ENCODE measurements at regions not wholly inside any gene's neighbourhood (a gene's known extent, or its start where the extent isn't known, plus 50 kb on each side); places are given as distances from the start of the nearest gene placed in this dataset.

- DNase-seq (ENCODE audit: low read depth in 1 of 2, low spot score in 1 of 2) (no peak), FAIRE-seq (no peak), ATAC-seq (no peak)
- Histone ChIP-seq H3K9me3 (peaks cover 38% of the 10 kb centered on the region), H3K4me2 (no peak overlapping the region), H3K4me1 (no peaks in the 10 kb centered on the region), H3K4me3 (no peak overlapping the region), H3K27ac (no peak overlapping the region)
- 13% methylated on average over 1 of the region's 1 CpG for WGBS (ENCODE audit: missing lambda C conversion rate)
- TF ChIP-seq MAFK (IDR thresholded peaks at IDR 0.05; ENCODE audit: partially characterized antibody) (no peak), POLR2A (IDR thresholded peaks at IDR 0.05; ENCODE audit: low read length) (no peak), RAD21 (conservative IDR thresholded peaks at IDR 0.05 in 1 of 2, IDR thresholded peaks at IDR 0.05 in 1 of 2) (no peak), SMC3 (IDR thresholded peaks at IDR 0.05) (no peak), EP300 (IDR thresholded peaks at IDR 0.05) (no peak), CBX2 (IDR thresholded peaks at IDR 0.05; ENCODE audit: borderline replicate concordance, low read depth) (no peak), E2F6 (IDR thresholded peaks at IDR 0.05; ENCODE audit: borderline replicate concordance, low read depth) (no peak), BCL3 (IDR thresholded peaks at IDR 0.05) (no peak), MAZ (IDR thresholded peaks at IDR 0.05; ENCODE audit: borderline replicate concordance, low read depth, low read length) (no peak), EHF (CRISPR knock-in tag; IDR thresholded peaks at IDR 0.05) (no peak), CHD2 (IDR thresholded peaks at IDR 0.05; ENCODE audit: low read length, partially characterized antibody) (no peak), HOXB5 (CRISPR knock-in tag; IDR thresholded peaks at IDR 0.05) (no peak), KDM5A (IDR thresholded peaks at IDR 0.05) (no peak), NPAS2 (CRISPR knock-in tag; IDR thresholded peaks at IDR 0.05; ENCODE audit: borderline replicate concordance) (no peak), PHF8 (IDR thresholded peaks at IDR 0.05; ENCODE audit: borderline replicate concordance, low read depth) (no peak), CTCF (IDR thresholded peaks at IDR 0.05) (no peak)
- ChIA-PET POLR2A (no interaction called here), CTCF (no interaction called here)
These were observed 791.1 kb upstream of the ALCAM start for GRCh38 chr3:104575634-104576033.

GRCh38 chr3:104578558-104578957, 788.2 kb upstream of the ALCAM start:
- Histone ChIP-seq H3K4me2 (no peak overlapping the region), H3K9me3 (peaks cover 38% of the 10 kb centered on the region), H3K4me1 (no peaks in the 10 kb centered on the region), H3K27ac (no peak overlapping the region), H3K4me3 (no peak overlapping the region)
- FAIRE-seq (no peak), DNase-seq (ENCODE audit: low read depth in 1 of 2, low spot score in 1 of 2) (no peak), ATAC-seq (no peak)
- POLR2A ChIA-PET, result no interaction called here
- TF ChIP-seq REST (IDR thresholded peaks at IDR 0.05), result no peak
- TF ChIP-seq POLR2A (IDR thresholded peaks at IDR 0.05; ENCODE audit: low read length), result no peak
- no peak for TF ChIP-seq CHD4 (IDR thresholded peaks at IDR 0.05; ENCODE audit: borderline replicate concordance)
- TF ChIP-seq ATOH8 (CRISPR knock-in tag; IDR thresholded peaks at IDR 0.05; ENCODE audit: low read depth), result no peak
- no peak for TF ChIP-seq HOXB13 (CRISPR knock-in tag; IDR thresholded peaks at IDR 0.05; ENCODE audit: low read depth)
- no peak for TF ChIP-seq HOXA7 (CRISPR knock-in tag; IDR thresholded peaks at IDR 0.05)
- TF ChIP-seq ZNF302 (CRISPR knock-in tag; IDR thresholded peaks at IDR 0.05), result no peak
- TF ChIP-seq CTCF (IDR thresholded peaks at IDR 0.05), result no peak
- no peak for TF ChIP-seq SREBF2 (IDR thresholded peaks at IDR 0.05)
- no peak for TF ChIP-seq GATA3 (IDR thresholded peaks at IDR 0.05; ENCODE audit: borderline replicate concordance)
- no peak for TF ChIP-seq ZSCAN20 (CRISPR knock-in tag; IDR thresholded peaks at IDR 0.05)
- no peak for TF ChIP-seq PBX3 (IDR thresholded peaks at IDR 0.05)
- CTCF ChIA-PET, result no interaction called here
- WGBS (ENCODE audit: missing lambda C conversion rate), result 0% methylated on average over 3 of the region's 3 CpGs

All from A549 (cell line).